ENCODE measurements at regions not wholly inside any gene's neighbourhood (a gene's known extent, or its start where the extent isn't known, plus 50 kb on each side); places are given as distances from the start of the nearest gene placed in this dataset.

DNA sequence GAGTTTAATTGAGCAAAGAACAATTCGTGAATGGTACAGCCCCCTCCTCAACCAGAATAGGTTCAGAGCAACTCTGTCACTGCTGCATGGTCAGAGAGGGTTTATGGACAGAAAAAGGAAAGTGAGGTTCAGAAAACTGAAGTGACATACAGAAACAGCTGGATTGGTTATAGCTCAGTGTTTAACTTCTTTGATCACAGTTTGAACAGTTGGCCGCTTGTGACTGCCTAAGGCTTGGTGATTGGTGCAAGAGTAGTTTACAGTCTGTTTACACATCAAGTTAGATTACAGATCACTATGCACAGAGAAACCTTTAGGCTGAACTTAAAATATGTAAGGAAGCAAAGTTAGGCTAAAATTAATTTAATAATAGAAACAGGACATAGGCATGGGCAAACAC is 459.2 kb downstream of the KCNJ3 start:
- H2BK5ac ChIP-seq (ENCODE audit: low read depth, low read length, poor library complexity, severe bottlenecking), result no peak overlapping the region
- BruUV-seq (replicated peaks), result no TSS peak
- no peak overlapping the region for H3K9ac ChIP-seq (ENCODE audit: low read depth, low read length)
- ChIA-PET POLR2A (ENCODE audit: unreplicated experiment) (no interaction called here), CTCF (no interaction called here)
- H2BK20ac ChIP-seq (ENCODE audit: low read depth, low read length), result no peak overlapping the region
- no peak overlapping the region for H3K56ac ChIP-seq (ENCODE audit: extremely low read depth, insufficient read depth, low read length)
- no peak overlapping the region for H3K14ac ChIP-seq (replicated peaks; ENCODE audit: low read depth, low read length)
- no peak overlapping the region for H2AK5ac ChIP-seq (ENCODE audit: low read depth, low read length)
- TF ChIP-seq MAFK (IDR thresholded peaks at IDR 0.05; ENCODE audit: low read depth, low read length) (no peak), RFX5 (IDR thresholded peaks at IDR 0.05; ENCODE audit: low read depth, low read length) (no peak), CHD1 (IDR thresholded peaks at IDR 0.05; ENCODE audit: low read depth, low read length) (no peak)
- TF ChIP-seq, protein P1, sequence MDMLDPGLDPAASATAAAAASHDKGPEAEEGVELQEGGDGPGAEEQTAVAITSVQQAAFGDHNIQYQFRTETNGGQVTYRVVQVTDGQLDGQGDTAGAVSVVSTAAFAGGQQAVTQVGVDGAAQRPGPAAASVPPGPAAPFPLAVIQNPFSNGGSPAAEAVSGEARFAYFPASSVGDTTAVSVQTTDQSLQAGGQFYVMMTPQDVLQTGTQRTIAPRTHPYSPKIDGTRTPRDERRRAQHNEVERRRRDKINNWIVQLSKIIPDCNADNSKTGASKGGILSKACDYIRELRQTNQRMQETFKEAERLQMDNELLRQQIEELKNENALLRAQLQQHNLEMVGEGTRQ (IDR thresholded peaks at IDR 0.05; ENCODE audit: low read depth, low read length), result no peak
- no peaks in the 10 kb centered on the region for H4K20me1 ChIP-seq (ENCODE audit: insufficient read depth, low read length)
- no peak overlapping the region for H2BK15ac ChIP-seq (ENCODE audit: low read depth, low read length)
- no CpG with 5 or more reads among the region's 2 CpGs for WGBS, 2 experiments (ENCODE audit: extremely low coverage in 2 of 2, insufficient read length in 1 of 2)
- H3K4me3 ChIP-seq (ENCODE audit: insufficient read depth, low read depth, low read length), result no peak overlapping the region
- no peaks in the 10 kb centered on the region for H3K4me1 ChIP-seq (ENCODE audit: control insufficient read depth, insufficient read depth, low read length)
- H2AFZ ChIP-seq (replicated peaks; ENCODE audit: low read length, poor library complexity), result no peak overlapping the region
- intact Hi-C loops (cut with micrococcal nuclease) (no loop called here), dilution Hi-C loops (cut with HindIII; ENCODE audit: low sequenced_read_pairs, unreplicated experiment) (no loop called here), in situ Hi-C loops (cut with MboI; ENCODE audit: low sequenced_read_pairs) (no loop called here)
- H4K5ac ChIP-seq (ENCODE audit: low read depth, low read length), result no peak overlapping the region
- no peak overlapping the region for H3K27ac ChIP-seq (ENCODE audit: insufficient read depth, low read length)
- no peak overlapping the region for H4K91ac ChIP-seq (ENCODE audit: insufficient read depth, low read depth, low read length)
- ATAC-seq (ENCODE audit: low read depth) (no peak), DNase-seq (no peak)
- H3K9me3 ChIP-seq (ENCODE audit: control insufficient read depth, insufficient read depth, low read length), result no peaks in the 10 kb centered on the region; the same call in 1 of the 2 replicates
- H3K79me1 ChIP-seq (ENCODE audit: low read depth in 1 of 2, low read length in 2 of 2), result no peaks in the 10 kb centered on the region
- H3K18ac ChIP-seq (ENCODE audit: low read depth, low read length), result no peak overlapping the region
- no peaks in the 10 kb centered on the region for H3K36me3 ChIP-seq (ENCODE audit: control insufficient read depth, insufficient read depth, low read length)
- no peaks in the 10 kb centered on the region for H3K9me1 ChIP-seq (ENCODE audit: insufficient read depth, low read length)
- H3K4ac ChIP-seq (ENCODE audit: low read depth, low read length), result no peak overlapping the region
- no peak overlapping the region for H3K23ac ChIP-seq (ENCODE audit: low read depth, low read length)
- H2AK9ac ChIP-seq (replicated peaks; ENCODE audit: low read depth, low read length, poor library complexity), result no peak overlapping the region
- no peak overlapping the region for H4K8ac ChIP-seq (ENCODE audit: low read depth in 2 of 2, low read length in 2 of 2)
- H3K27me3 ChIP-seq (ENCODE audit: control insufficient read depth, insufficient read depth, low read length), result no peaks in the 10 kb centered on the region
- no peak overlapping the region for H3K4me2 ChIP-seq (ENCODE audit: low read depth, low read length)
- H2BK120ac ChIP-seq (ENCODE audit: low read depth, low read length), result no peak overlapping the region

Measured in IMR-90 (cell line).